ENCODE measurements at regions not wholly inside any gene's neighbourhood (a gene's known extent, or its start where the extent isn't known, plus 50 kb on each side); places are given as distances from the start of the nearest gene placed in this dataset.
"Not testable (repeated sequence)": the region's sequence is repeated elsewhere in the genome, so short reads cannot be mapped to it uniquely, and the experiment has no call there.

DNA sequence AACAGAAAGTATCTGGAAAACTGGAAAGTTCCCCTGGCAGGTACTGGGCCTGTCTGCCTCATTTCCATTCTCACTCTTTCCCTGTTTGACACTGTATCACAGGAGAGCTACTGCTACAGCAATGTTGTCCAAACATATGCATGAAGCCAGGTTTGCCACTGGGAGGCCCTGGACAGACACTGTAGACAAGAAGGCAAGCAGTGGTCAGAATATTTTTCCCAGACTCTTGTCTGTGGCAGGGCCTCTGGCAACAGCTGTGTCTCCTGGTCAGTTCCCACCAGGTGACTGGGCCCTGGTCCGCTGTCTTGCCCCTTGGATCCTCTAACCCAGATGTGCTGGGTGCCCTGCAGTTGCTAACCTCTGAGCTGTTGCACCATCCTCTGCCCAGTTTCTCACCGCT lies 178.9 kb upstream of the FANCL start:
- no peak for DNase-seq

- DNase-seq, result no peak
Measured at GRCh38 chr2:58416696-58417095, 175.6 kb upstream of the FANCL start.

GRCh38 chr2:58414506-58414905 lies 173.4 kb upstream of the FANCL start:
- no peak for DNase-seq

DNA sequence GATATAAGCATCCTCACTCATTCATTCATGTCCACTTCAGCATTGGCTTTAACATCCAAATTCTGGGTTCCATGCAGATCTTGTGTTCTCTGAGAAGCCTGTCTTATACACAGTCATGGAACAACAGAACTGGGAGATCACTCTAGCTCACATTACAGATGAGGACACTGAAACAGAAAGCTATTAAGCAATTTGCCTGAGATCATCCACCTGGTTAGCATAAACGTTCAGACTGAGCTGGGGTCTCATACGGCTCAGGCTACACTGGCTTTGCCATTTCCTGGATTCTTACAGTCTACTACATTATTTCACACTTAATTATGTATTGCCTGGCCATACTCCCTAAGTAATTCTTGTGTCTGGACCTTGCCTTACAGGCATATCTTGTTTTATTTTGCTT lies 169.4 kb upstream of the FANCL start:
- DNase-seq, result no peak

- DNase-seq, result no peak
Measured at GRCh38 chr2:58407487-58407886, 166.4 kb upstream of the FANCL start.

- DNase-seq, result no peak
Measured at GRCh38 chr2:58405341-58405740, 164.2 kb upstream of the FANCL start.

DNA sequence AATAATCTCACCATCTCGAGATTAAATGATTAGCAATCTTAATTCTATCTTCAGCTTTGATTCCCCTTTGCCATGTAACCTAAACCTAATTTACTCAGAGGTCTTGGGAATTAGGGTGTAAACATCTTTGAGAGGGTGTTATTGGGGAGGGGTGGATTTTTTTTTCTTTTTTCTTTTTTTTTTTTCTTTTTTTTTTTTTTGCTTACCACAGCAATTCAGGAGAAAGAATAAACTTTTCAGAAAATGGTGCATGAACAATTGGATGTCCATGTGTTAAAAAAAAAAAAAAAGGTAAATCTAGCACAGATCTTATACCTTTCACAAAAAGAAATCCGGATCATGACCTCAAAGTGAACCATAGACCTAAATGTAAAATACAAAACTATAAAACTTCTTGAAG lies 160.8 kb upstream of the FANCL start:
- DNase-seq, result no peak

DNA sequence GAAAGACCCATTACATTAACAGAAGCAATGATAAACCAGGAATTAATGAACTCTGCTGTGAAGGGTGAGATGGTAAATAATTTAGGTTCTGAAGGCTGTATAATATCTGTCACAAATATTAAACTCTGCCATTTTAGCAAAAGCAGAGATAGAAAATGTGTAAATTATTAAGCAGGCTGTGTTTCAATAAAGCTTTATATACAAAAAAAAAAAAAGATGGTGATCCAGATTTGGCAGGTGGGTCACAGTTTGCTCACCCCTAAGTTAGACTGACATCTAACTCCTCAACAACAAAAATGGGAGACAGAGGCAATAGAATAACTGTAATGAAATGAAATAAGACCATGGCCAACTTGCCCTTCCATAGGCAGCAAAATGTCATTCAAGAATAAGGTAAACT lies 157.3 kb upstream of the FANCL start:
- DNase-seq, result no peak

GRCh38 chr2:58387701-58388100 lies 146.6 kb upstream of the FANCL start:
- no peak for DNase-seq

- not testable (repeated sequence) for DNase-seq
Measured at GRCh38 chr2:58386904-58387303, 145.8 kb upstream of the FANCL start.

DNA sequence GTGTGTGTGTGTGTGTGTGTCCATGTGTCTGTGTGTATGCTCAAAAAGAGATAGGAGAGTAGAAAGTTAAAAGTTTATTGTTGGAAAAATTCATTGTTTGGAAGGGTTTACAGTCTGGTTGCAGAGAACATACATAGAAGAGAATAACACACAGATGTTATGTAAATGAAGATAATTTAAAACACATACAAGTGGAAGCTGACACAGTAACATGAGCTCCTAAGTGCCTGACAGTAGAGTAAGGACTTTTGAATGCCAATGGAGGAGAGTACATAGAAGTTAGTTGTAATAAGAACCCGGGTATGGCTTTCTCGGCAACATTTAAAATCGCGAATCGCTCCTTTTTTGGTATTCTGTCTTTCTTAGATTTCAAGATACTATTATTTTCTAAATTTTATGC lies 137.0 kb upstream of the FANCL start:
- peak; percentile 32 for DNase-seq

DNA sequence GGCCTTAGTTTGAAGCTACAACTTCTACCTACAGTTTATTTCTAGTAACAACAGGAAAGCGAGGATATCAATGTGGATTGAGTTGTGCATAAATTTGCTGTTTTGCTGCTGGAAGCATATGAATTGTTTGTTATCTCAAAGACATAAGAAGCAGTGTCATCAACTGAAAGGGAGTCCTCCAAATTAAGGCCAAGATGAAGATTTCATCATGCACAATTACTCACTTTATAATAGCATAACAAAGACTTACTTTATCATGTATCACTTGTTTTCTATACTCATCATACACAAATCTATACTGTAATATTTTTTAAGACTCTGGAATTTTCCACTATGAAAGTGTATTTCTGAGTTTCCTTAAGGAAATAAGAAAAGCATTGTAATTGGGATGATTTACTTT lies 136.1 kb upstream of the FANCL start:
- no peak for DNase-seq

DNA sequence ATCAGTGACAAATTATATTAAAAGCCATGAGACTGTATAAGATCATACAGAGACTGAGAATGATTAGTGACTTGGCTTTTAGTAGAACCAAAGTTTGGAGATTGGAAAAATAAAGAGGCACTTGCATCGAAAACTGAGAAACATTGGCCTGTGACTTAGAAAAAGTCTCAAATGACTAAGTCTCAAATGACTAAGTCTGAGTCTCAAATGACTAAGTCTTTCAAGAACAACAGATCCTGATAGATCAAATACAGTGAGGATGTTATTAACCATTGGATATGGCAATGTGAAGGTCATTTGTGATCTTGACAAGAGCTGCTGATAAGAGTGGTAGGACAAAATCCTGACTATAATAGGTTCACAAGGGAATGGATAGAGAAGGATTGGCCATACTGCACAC lies 135.5 kb upstream of the FANCL start:
- no peak for DNase-seq

DNA sequence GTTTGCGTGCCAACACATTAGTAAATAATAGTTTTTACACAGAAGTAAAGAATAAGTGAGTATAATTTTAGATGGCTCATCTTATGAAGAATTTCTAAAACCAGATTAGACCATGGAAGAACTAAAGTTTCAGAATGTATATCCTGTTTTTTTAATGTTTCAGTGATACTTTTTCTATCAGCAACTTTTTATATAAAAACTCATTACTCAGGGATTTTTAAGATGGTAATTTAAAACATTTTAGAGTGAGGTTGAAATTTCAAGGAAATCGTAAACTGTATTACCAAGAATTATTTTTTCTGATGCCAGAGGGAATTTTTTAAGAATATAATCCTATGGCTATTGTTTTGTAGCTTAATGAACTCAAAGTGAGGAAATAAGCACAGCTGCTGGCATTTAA lies 128.5 kb upstream of the FANCL start:
- no peak for DNase-seq

DNA sequence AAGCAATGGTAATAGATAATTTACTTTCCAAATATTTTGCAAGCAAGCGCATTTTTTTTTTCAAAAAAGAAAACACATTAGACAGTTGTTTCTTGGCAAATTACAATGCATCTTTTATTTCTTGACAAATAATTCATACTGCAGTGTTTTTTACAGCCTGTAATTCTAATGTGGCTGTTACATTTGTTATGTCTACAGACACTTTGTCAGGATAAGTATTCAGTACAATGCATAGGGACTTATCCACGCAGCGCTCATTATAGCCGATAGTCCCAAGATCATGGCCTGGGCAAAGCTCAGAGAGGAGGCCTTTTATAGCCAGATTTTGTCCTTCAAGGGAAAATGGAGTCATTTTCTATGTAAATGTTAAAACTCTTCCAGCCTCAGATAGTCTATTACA lies 123.0 kb upstream of the FANCL start:
- no peak for DNase-seq

GRCh38 chr2:58358026-58358425 lies 116.9 kb upstream of the FANCL start:
- no peak for DNase-seq

DNA sequence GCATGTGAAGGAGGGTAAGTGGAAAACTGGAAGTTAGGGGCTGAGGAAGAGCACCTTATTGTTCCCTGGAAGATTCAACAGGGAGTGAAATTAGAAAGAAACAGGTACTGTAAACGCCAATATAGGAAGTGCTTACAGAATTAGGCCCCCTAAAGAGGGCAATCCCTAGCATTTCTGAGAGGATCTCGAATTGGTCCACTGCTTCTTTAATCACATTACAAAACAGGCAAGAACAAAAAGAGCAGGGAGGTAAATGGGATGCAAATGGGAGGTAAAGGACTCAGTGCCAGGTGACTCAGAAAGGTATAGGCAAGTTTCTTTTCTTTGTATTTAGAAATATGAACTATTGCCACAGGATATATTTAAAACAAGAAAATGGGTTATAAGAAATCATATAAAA lies 116.4 kb upstream of the FANCL start:
- DNase-seq, result no peak

DNA sequence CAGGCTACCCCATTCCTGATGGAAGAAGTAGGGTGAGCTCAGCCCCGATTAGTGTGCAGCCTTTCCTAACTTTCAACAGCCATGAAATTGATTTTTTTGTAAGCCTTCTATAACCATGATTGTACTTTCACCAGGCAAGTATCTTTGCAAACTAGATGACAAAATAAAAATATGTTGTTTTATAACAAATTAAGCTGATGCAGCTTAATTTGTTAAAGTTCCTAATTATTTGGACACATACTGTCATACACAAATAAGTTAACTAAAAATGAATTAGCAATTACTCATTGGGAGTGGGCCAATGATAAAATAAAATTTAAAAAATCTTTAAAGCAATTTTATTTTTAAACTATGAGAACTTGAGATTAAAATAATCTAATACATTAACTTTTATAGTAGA lies 113.1 kb upstream of the FANCL start:
- DNase-seq, result no peak

DNA sequence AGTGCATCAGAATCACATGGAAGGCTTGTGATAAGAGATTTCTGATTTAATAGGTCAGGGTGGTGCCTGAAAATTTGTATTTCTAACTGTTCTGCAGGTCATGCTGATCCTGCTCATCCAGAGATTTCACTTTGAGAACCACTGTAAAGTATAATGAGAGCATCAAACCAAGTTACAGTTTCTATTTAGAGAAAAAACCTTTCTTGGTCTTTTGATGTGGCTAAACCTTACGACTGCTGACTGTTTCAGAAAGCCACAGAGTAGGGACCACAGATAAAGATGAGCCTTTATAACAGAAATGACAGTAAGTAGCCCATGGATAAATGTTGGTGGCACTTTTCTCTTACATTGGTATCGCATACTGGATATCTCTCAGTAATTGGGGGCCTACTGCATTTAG lies 109.4 kb upstream of the FANCL start:
- no peak for DNase-seq

DNA sequence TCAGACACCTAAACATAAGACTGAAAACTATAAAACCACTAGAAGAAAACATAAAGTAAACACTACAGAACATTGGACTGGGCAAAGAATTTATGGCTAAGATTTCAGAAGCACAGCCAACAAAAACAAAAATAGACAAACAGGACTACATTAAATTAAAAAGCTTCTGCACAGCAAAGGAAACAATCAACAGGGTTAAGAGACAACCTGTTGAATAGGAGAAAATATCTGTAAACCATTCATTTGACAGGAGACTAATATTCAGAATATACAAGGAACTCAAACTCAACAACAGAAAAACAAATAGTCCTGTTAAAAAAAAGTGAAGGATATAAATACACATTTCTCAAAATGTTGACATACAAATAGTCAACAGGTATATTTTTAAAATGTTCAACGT lies 106.7 kb upstream of the FANCL start:
- no peak for DNase-seq

- no peak for DNase-seq
Measured at GRCh38 chr2:58341047-58341446, 99.9 kb upstream of the FANCL start.

DNA sequence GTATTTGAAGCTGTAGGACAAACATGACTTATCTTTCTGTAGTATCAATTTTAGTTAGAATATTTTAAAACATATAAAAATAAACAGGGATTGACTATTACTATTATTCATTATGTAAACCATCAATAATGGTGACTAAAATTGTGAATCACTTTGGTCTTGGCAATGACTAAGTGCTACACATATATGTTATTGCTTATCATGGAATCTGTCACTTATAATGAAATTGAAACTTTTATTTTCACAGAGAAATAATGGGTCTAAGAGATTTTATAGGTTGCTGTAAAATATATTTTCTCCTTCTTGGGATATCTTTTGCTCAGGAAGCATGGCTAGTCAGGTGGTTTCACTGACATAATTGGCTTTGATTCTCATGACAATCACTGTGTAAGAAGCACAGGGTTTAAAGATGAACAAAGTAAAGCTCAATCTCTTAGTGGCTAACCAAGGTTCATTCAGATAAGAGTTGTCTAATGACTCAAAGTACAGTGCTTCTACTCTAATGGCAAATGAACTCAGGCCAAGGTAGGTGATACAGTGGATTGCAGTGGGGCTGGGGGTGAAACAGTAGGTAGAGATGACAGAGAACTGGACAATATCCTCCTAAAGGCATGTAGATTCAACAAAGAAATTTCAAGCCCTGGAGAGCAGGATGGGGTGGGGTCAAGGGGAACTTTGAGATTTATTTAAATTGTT lies 98.6 kb upstream of the FANCL start:
- no peak for DNase-seq

DNA sequence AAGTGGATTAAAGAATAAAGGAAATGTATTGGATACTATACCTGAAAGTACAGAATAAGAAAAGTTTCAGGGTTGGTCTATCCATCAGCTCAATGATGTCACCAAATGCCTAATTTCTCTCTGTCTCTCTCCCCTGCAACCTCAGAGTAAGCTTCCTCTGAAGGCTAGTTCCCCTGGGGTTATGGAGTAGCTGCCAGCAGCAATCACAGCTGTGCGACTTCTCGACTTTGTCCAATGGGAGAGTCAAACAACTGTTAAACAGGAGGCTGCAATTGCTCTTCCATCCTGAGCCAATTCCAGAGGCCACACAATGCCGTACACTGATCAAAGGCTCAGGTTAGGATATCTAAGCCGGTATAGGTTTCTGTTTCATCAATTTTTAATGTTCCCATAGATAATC lies 95.3 kb upstream of the FANCL start:
- no peak for DNase-seq

- DNase-seq, result no peak
Measured at GRCh38 chr2:58334414-58334813, 93.3 kb upstream of the FANCL start.

DNA sequence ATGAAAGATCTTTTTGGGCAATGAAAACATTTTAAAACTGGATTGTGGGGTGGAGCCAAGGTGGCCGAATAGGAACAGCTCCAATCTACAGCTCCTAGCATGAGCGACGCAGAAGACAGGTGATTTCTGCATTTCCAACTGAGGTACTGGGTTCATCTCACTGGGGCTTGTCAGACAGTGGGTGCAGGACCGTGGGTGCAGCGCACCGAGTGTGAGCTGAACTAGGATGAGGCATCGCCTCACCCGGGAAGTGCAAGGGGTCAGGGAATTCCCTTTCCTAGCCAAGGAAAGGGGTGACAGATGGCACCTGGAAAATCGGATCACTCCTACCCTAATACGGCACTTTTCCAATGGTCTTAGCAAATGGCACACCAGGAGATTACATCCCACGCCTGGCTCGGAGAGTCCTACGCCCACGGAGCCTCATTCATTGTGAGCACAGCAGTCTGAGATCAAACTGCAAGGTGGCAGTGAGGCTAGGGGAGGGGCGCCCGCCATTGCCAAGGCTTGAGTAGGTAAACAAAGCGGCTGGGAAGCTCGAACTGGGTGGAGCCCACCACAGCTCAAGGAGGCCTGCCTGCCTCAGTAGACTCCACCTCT lies 84.3 kb upstream of the FANCL start:
- DNase-seq, result not testable (repeated sequence)

All from skin of body (tissue), 1 donor.